Ovary (tissue), 7 donors: ENCODE measurements at regions not wholly inside any gene's neighbourhood (a gene's known extent, or its start where the extent isn't known, plus 50 kb on each side); places are given as distances from the start of the nearest gene placed in this dataset.

Experiments used
- DNase-seq, 5 donors: peaks; one replicate each; pipeline ENCODE4 v3.0.0-alpha.2; 2019 to 2020
- H3K27ac ChIP-seq, 2 donors: fragments of 200-600 bp; one replicate each; pipeline versions ENCODE4 v1.5.1 to v1.8.0; 2019 to 2022
- H3K27me3 ChIP-seq: fragments of 200-600 bp; one replicate; pipeline ENCODE4 v1.8.0; 2022
- H3K36me3 ChIP-seq: fragments of 200-600 bp; sonication (generic); one replicate; pipeline ENCODE4 v1.5.1; 2019
- H3K4me1 ChIP-seq: one replicate; pipeline ENCODE4 v1.8.1; 2013; ENCODE audit warnings: mild to moderate bottlenecking, moderate library complexity; ENCODE audit not compliant: insufficient read depth
- H3K4me3 ChIP-seq: fragments of 200-600 bp; sonication (generic); one replicate; pipeline ENCODE4 v1.5.1; 2017
- H3K9me3 ChIP-seq, 2 donors: fragments of 200-600 bp in 1 of 2; sonication (generic) in 1 of 2; one replicate each; pipeline versions ENCODE4 v1.5.1 to v1.8.1; 2013 to 2019; ENCODE audit warnings: mild to moderate bottlenecking in 1 of 2, moderate library complexity in 1 of 2
- CTCF ChIP-seq, 3 donors: fragments of 450-650 bp in 2 of 3; fragments of 200-600 bp in 1 of 3; IDR thresholded peaks; one replicate each; pipeline versions ENCODE4 v1.5.1 to v1.8.0; 2016 to 2022; ENCODE audit warnings: antibody characterized with exemption in 3 of 3, mild to moderate bottlenecking in 1 of 3
- EP300 ChIP-seq: sonication (generic); formaldehyde crosslinking; IDR thresholded peaks from one replicate; pipeline ENCODE4 v1.6.1; 2017; ENCODE audit warnings: antibody characterized with exemption
- POLR2A ChIP-seq: fragments of 450-650 bp; IDR thresholded peaks from one replicate; pipeline ENCODE4 v1.6.1; 2017; ENCODE audit warnings: antibody characterized with exemption, mild to moderate bottlenecking, moderate library complexity
- WGBS, 3 donors: extraction: QIAGEN DNeasy Blood & Tissue Kit in 1 of 3; methylation state at CpG; one replicate each; pipeline versions ENCODE4 v1.1.5 to v1.1.7; 2013 to 2017; 5-methylcytosine and 5-hydroxymethylcytosine counted together
- intact Hi-C, 4 donors: fragments of 100-400 bp; cut with DNase I; formaldehyde crosslinking; loops; one replicate each; pipeline versions ENCODE4 v1.11.0 to v1.15.1; 2022 to 2023
- donor health status: DM: no; HTN: no; CAD: no; lungs with moderate emphysema.
- donor health status: DM: no; HTN: no; CAD: no.
- donor health status: Bipolar disorder and iron deficiency.
- donor health status: DM: no; HTN: no; CAD: no.
- donor health status: DM: yes; HTN: yes; CAD: no.

DNA sequence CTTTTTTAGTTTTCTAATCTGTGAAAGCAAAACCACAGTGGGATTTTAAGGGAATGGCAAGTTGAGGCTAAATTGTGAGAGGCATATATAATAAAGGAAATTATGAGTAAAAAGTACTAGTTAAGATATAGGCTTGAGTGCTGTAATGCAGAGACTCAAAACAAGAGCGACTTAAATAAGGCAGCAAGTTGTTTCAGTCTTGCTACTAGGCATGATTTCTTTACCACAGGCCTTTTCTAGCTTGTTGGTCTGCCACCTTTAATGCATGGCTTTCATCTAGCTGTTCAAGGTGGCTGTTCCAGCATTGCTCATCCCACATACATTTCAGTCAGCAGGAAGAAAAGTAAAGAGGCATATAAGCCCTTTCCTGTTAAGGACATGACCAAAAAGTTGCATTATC is 427.9 kb upstream of the ADAMTSL1 start:
- WGBS, 3 donors = 88 to 94% (median 93%) methylated on average over 1 of the region's 1 CpG

GRCh38 chr9:18051638-18052037 is 422.3 kb upstream of the ADAMTSL1 start:
- intact Hi-C loops = no loop called here
- Histone ChIP-seq H3K9me3 (no peaks in the 10 kb centered on the region), H3K27ac (no peak overlapping the region), H3K27me3 (no peaks in the 10 kb centered on the region), H3K4me3 (no peak overlapping the region), H3K4me1 (no peaks in the 10 kb centered on the region), H3K36me3 (no peaks in the 10 kb centered on the region)
- TF ChIP-seq CTCF (IDR thresholded peaks at IDR 0.05) (no peak), POLR2A (no peak), EP300 (no peak)
- DNase-seq = no peak
- WGBS, 3 donors = 82 to 87% (median 82%) methylated on average over 2 of the region's 2 CpGs

More for the DNA sequence above, 427.9 kb upstream of the ADAMTSL1 start:
- Histone ChIP-seq H3K27ac (no peak overlapping the region), H3K27me3 (no peaks in the 10 kb centered on the region), H3K36me3 (no peaks in the 10 kb centered on the region), H3K4me1 (no peaks in the 10 kb centered on the region), H3K4me3 (no peak overlapping the region), H3K9me3 (no peaks in the 10 kb centered on the region)
- DNase-seq = no peak
- intact Hi-C loops = no loop called here
- TF ChIP-seq CTCF (IDR thresholded peaks at IDR 0.05) = no peak
- TF ChIP-seq POLR2A = no peak
- no peak for TF ChIP-seq EP300

DNA sequence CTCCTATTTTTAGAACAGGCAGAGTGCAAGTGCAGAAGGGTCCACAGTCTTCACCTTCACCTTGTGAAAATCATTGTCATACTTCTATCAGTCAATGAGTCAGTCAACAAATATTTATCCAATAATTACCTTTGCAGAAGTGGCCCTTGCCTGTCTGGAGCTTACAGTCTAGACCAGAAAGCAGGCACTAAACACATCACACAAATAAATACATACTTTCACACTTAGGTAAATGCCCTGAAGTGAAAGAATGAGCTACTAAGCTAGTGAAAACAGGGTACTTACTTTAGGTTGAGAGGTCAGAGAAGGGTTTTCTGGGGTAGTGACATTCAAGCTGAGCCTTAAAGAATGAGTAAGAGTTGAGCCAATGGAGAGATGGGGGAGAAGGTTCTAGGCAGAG is 421.9 kb upstream of the ADAMTSL1 start:
- no peaks in the 10 kb centered on the region for H3K9me3 ChIP-seq
- no peak overlapping the region for H3K4me3 ChIP-seq
- no peak overlapping the region for H3K27ac ChIP-seq
- no peak for TF ChIP-seq CTCF (IDR thresholded peaks at IDR 0.05)
- TF ChIP-seq POLR2A = no peak
- TF ChIP-seq EP300 = no peak
- H3K27me3 ChIP-seq = no peaks in the 10 kb centered on the region
- intact Hi-C loops = no loop called here
- no peak for DNase-seq
- no peaks in the 10 kb centered on the region for H3K36me3 ChIP-seq
- no peaks in the 10 kb centered on the region for H3K4me1 ChIP-seq

DNA sequence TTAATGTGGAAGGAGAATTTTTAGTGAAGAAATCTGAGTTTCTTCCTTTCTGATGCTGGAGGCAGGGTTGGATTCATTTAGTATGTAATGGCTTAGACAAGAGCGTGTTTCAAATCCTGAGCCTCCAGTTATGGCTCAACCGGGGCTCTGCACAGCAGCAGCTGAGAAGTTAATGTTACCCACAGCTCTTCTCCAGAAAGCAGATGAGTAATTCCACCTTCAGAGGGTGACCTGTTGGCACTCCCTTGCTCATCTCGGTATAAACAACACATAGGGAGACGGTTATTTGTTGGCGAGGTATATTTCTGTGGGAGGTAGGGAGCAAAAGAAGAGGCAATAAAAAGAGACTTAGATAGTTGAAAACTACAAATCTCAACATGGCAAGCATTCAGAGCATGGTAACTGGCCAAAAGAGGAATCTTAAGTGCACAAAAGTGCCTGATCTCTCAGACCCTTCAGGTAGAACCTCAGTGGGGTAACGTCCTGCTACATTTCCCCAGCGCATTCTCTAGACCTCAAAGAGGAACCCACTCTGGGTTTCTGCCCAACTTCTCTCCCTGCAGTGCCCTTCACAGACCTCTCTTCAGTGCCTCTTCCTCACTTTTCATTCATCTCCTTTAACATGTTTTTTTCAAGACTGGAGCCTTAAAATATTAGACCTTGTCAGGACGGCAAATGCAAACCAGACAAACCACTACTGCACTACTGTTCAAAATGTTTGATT is 417.5 kb upstream of the ADAMTSL1 start:
- no peaks in the 10 kb centered on the region for H3K36me3 ChIP-seq
- no peaks in the 10 kb centered on the region for H3K9me3 ChIP-seq
- no peaks in the 10 kb centered on the region for H3K4me1 ChIP-seq
- 42 to 45% (median 43%) methylated on average over 8 of the region's 8 CpGs for WGBS, 3 donors
- intact Hi-C loops = no loop called here
- TF ChIP-seq EP300 (no peak), POLR2A (no peak), CTCF (IDR thresholded peaks at IDR 0.05) (no peak)
- no peak for DNase-seq
- H3K27ac ChIP-seq = no peak overlapping the region
- no peak overlapping the region for H3K4me3 ChIP-seq
- no peaks in the 10 kb centered on the region for H3K27me3 ChIP-seq
